22Rv1 (cell line): ENCODE measurements at regions not wholly inside any gene's neighbourhood (a gene's known extent, or its start where the extent isn't known, plus 50 kb on each side); places are given as distances from the start of the nearest gene placed in this dataset.

Experiments
- H3K27ac ChIP-seq: fragments of 450-650 bp; 2 replicates; pipeline ENCODE4 v1.5.1; 2017
- CTCF ChIP-seq: fragments of 450-650 bp; IDR thresholded peaks from 2 replicates; pipeline ENCODE4 v1.5.1; 2017; ENCODE audit warnings: mild to moderate bottlenecking
- ZFX ChIP-seq: fragments of 450-650 bp; IDR thresholded peaks from 2 replicates; pipeline ENCODE4 v1.6.1; 2017; ENCODE audit warnings: antibody characterized with exemption, borderline replicate concordance

DNA sequence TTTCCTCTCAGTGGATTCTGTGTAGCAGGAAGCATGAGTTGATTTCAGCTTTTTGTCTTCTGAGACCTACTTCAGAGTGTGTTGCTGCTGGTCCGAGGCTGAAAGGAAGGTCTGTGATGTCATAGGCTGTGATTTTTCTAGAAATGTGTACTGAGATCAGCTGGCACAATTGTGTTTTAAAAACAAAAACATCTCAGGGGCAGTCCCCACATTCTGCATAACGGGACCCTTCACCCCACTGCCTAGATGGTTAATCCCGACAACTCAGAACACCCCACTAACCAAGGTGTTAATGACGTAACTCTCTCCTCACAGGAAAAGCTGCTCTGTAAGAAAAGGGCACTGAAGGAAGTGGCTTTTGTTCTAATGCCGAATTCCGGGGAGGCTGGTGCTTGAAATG is 59.8 kb upstream of the PPP2R5A start:
- no peak overlapping the region for H3K27ac ChIP-seq
- TF ChIP-seq ZFX (no peak), CTCF (no peak)

- TF ChIP-seq CTCF: no peak
- no peak for TF ChIP-seq ZFX
- H3K27ac ChIP-seq: no peak overlapping the region
These were observed 59.3 kb upstream of the PPP2R5A start for GRCh38 chr1:212225871-212226302.

DNA sequence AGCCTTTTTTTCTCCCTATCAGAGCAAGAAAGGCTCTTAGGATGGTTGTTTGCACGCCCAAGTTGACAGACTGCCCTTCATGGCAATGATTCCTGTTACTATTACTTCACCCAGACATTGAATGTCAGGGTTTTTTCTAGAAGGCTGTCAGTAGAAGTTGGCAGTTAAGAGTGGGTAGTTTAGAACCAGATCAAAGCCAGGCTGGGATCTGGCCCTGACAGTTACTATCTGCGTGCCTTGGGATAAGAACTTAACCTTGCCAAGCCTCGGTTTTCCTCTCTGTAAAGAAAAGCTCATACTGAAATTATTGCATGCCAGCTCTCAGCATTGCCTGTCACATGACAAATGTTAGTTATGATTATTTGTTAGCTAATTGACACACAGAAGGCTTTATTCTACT is 58.7 kb upstream of the PPP2R5A start:
- TF ChIP-seq CTCF (no peak), ZFX (no peak)
- no peak overlapping the region for H3K27ac ChIP-seq

DNA sequence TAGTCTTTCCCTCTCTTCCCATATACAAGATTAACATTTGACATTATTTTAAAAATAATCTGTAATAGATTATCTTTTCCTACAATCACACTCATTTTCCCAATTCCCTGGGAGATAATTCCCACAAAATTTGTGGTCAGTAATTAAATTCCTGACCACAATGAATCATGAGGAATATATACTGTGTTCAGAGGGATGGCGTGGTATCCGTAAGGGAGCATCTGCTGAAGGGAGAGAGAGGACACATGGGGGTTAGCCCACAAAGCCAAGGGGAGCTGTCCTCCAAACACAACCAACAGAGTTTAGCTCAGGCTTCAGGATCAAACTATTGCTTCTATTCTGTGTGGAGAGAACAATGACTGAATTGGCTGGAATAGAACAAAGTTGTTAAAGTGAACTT is 57.1 kb upstream of the PPP2R5A start:
- TF ChIP-seq ZFX: no peak
- no peak for TF ChIP-seq CTCF

GRCh38 chr1:212228591-212229119 is 56.6 kb upstream of the PPP2R5A start:
- TF ChIP-seq CTCF (no peak), ZFX (no peak)
- peak overlapping the region; percentile 71 for H3K27ac ChIP-seq

More for the DNA sequence above, 57.1 kb upstream of the PPP2R5A start:
- peak overlapping the region; percentile 71 for H3K27ac ChIP-seq

DNA sequence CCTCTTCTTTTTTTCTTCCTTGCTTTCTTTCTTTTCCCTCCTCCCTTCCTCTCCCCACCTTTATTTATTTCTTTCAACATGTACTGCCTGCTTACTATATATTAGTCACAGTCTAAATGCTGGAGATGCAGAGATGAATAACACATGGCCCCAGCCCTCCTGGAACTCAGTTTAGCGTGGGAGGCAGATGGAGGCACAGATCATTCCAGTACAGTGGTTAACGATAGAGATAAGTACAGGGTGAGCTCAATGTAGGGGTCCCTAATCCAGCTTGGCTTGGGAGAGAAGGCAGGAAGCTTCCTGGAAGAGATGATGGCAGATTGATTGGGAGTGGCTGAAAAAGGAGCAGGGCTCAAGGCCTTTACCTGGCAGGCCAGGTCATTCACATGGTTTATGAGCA is 55.6 kb upstream of the PPP2R5A start:
- no peak for TF ChIP-seq ZFX
- no peak for TF ChIP-seq CTCF
- peak overlapping the region; percentile 71 for H3K27ac ChIP-seq

- TF ChIP-seq ZFX: no peak
- TF ChIP-seq CTCF: no peak
- no peak overlapping the region for H3K27ac ChIP-seq
These were observed 54.9 kb upstream of the PPP2R5A start for GRCh38 chr1:212230329-212230728.
